ENCODE measurements at regions not wholly inside any gene's neighbourhood (a gene's known extent, or its start where the extent isn't known, plus 50 kb on each side); places are given as distances from the start of the nearest gene placed in this dataset.

- no peak for TF ChIP-seq PATZ1 (CRISPR knock-in tag; IDR thresholded peaks at IDR 0.05; ENCODE audit: borderline replicate concordance)
- TF ChIP-seq PPARA (CRISPR knock-in tag; IDR thresholded peaks at IDR 0.05; ENCODE audit: borderline replicate concordance), result no peak
- TF ChIP-seq ISL1 (CRISPR knock-in tag; IDR thresholded peaks at IDR 0.05), result no peak
- no peak for TF ChIP-seq ZFP3 (CRISPR knock-in tag; IDR thresholded peaks at IDR 0.05)
- no peak for TF ChIP-seq GLIS3 (CRISPR knock-in tag; IDR thresholded peaks at IDR 0.05)
- TF ChIP-seq ZFP30 (CRISPR knock-in tag; IDR thresholded peaks at IDR 0.05), result no peak
Measured at GRCh38 chr18:44629406-44629805, 51.3 kb upstream of the SETBP1 start.

Data from SK-N-SH treated with all-trans-retinoic acid at 6 μM for 48 hours (cell line).